HL-60 (cell line): ENCODE measurements at regions not wholly inside any gene's neighbourhood (a gene's known extent, or its start where the extent isn't known, plus 50 kb on each side); places are given as distances from the start of the nearest gene placed in this dataset.

Experiments
- CTCF ChIP-seq: IDR thresholded peaks from one replicate; pipeline ENCODE4 v1.5.1; 2011; ENCODE audit warnings: low read length, control low read depth, inconsistent platforms; ENCODE audit not compliant: insufficient read depth
- GABPA ChIP-seq: IDR thresholded peaks from 2 replicates; pipeline ENCODE4 v1.6.1; 2012; ENCODE audit warnings: low read depth
- POLR2AphosphoS5 ChIP-seq: IDR thresholded peaks from 2 replicates; pipeline ENCODE4 v1.6.1; 2012; ENCODE audit warnings: low read depth
- REST ChIP-seq: IDR thresholded peaks from 2 replicates; pipeline ENCODE4 v1.6.1; 2012; ENCODE audit warnings: low read depth; ENCODE audit not compliant: insufficient replicate concordance
- SPI1 ChIP-seq: IDR thresholded peaks from 2 replicates; pipeline ENCODE4 v1.6.1; 2012; ENCODE audit warnings: low read depth, mild to moderate bottlenecking, borderline replicate concordance

- TF ChIP-seq CTCF (no peak), POLR2AphosphoS5 (no peak), GABPA (no peak), REST (no peak), SPI1 (no peak)
Observed at GRCh38 chr2:12607971-12608370, 108.8 kb upstream of the TRIB2 start.
